H1 (cell line): ENCODE measurements at regions not wholly inside any gene's neighbourhood (a gene's known extent, or its start where the extent isn't known, plus 50 kb on each side); places are given as distances from the start of the nearest gene placed in this dataset.

Experiments
- CBX5 ChIP-seq: fragments of 300-800, 300-1000 bp; sonication (generic); IDR thresholded peaks from 2 replicates; pipeline ENCODE4 v1.7.1; 2016; ENCODE audit warnings: antibody characterized with exemption, low read length, low read depth
- CHD7 ChIP-seq: fragments of 300-600 bp; sonication (generic); IDR thresholded peaks from 2 replicates; pipeline ENCODE4 v1.7.1; 2012; ENCODE audit warnings: low read length, moderate library complexity, mild to moderate bottlenecking, inconsistent platforms; ENCODE audit not compliant: insufficient replicate concordance
- CTCF ChIP-seq, 3 experiments: IDR thresholded peaks; 1 replicate in 2 of 3; 2 replicates in 1 of 3; pipeline versions ENCODE4 v1.5.1 to v1.6.1; 2011; ENCODE audit warnings: low read length in 3 of 3, mild to moderate bottlenecking in 3 of 3, inconsistent platforms in 2 of 3, low read depth in 1 of 3, moderate library complexity in 1 of 3; ENCODE audit not compliant: insufficient read depth in 1 of 3; ENCODE audit errors: control extremely low read depth in 1 of 3
- EP300 ChIP-seq, 2 experiments: IDR thresholded peaks; 1 replicate in 1 of 2; 2 replicates in 1 of 2; pipeline ENCODE4 v1.6.1; 2011 to 2012; ENCODE audit warnings: low read depth in 2 of 2, low read length in 2 of 2, mild to moderate bottlenecking in 2 of 2, borderline replicate concordance in 1 of 2, inconsistent platforms in 1 of 2, moderate library complexity in 1 of 2
- EZH2 ChIP-seq: fragments of 200-600 bp; sonication (generic); IDR thresholded peaks from 2 replicates; pipeline ENCODE4 v1.7.1; 2012; ENCODE audit warnings: low read depth, mild to moderate bottlenecking, moderate library complexity, low read length, inconsistent platforms; ENCODE audit not compliant: severe bottlenecking
- FOSL1 ChIP-seq: IDR thresholded peaks from 2 replicates; pipeline ENCODE4 v1.6.1; 2011; ENCODE audit warnings: mild to moderate bottlenecking, low read depth, low read length, moderate library complexity; ENCODE audit not compliant: insufficient read depth
- GABPA ChIP-seq: IDR thresholded peaks from 2 replicates; pipeline ENCODE4 v1.6.1; 2011; ENCODE audit warnings: mild to moderate bottlenecking, low read length, moderate library complexity, borderline replicate concordance; ENCODE audit not compliant: insufficient read depth
- KDM1A ChIP-seq: fragments of 200-600, 300-600 bp; sonication (generic); IDR thresholded peaks from 2 replicates; pipeline ENCODE4 v1.7.1; 2016; ENCODE audit warnings: mild to moderate bottlenecking, low read length, borderline replicate concordance
- NRF1 ChIP-seq: IDR thresholded peaks from 2 replicates; pipeline ENCODE4 v1.6.1; 2011; ENCODE audit warnings: mild to moderate bottlenecking, low read depth, low read length, improper control_type of control experiment
- POLR2A ChIP-seq, 2 experiments: IDR thresholded peaks; 1 replicate in 1 of 2; 2 replicates in 1 of 2; pipeline ENCODE4 v1.6.1; 2011; ENCODE audit warnings: low read depth in 2 of 2, low read length in 2 of 2, mild to moderate bottlenecking in 2 of 2; ENCODE audit errors: control extremely low read depth in 1 of 2
- RFX5 ChIP-seq: IDR thresholded peaks from 2 replicates; pipeline ENCODE4 v1.6.1; 2011; ENCODE audit warnings: low read depth, low read length, improper control_type of control experiment, borderline replicate concordance
- TAF1 ChIP-seq: IDR thresholded peaks from 2 replicates; pipeline ENCODE4 v1.6.1; 2011; ENCODE audit warnings: mild to moderate bottlenecking, low read depth, low read length
- USF2 ChIP-seq: IDR thresholded peaks from 2 replicates; pipeline ENCODE4 v1.6.1; 2011; ENCODE audit warnings: low read length, improper control_type of control experiment
- ZNF274 ChIP-seq: IDR thresholded peaks from 2 replicates; pipeline ENCODE4 v1.7.0; 2012; ENCODE audit warnings: low read length, borderline replicate concordance; ENCODE audit errors: extremely low read depth

GRCh38 chr4:123615901-123616300 is 219.3 kb downstream of the SPRY1 start:
- TF ChIP-seq CTCF (IDR thresholded peaks at IDR 0.05; ENCODE audit: control extremely low read depth in 1 of 3, insufficient read depth in 1 of 3, low read depth in 1 of 3, low read length in 3 of 3) (no peak), CHD7 (no peak), RFX5 (no peak), FOSL1 (no peak), POLR2A (IDR thresholded peaks at IDR 0.05; ENCODE audit: control extremely low read depth in 1 of 2, low read depth in 2 of 2, low read length in 2 of 2) (no peak), USF2 (no peak), NRF1 (no peak), ZNF274 (no peak), EP300 (IDR thresholded peaks at IDR 0.05; ENCODE audit: borderline replicate concordance in 1 of 2, low read depth in 2 of 2, low read length in 2 of 2) (no peak), EZH2 (no peak), TAF1 (no peak), GABPA (no peak), KDM1A (no peak), CBX5 (no peak)
